Fibroblast of lung (primary cell): ENCODE measurements at regions not wholly inside any gene's neighbourhood (a gene's known extent, or its start where the extent isn't known, plus 50 kb on each side); places are given as distances from the start of the nearest gene placed in this dataset.

ENCODE experiments used
- EZH2 ChIP-seq: IDR thresholded peaks from 2 replicates; pipeline ENCODE4 v1.5.1; 2012; ENCODE audit warnings: low read length, control low read depth, mild to moderate bottlenecking; ENCODE audit errors: missing control alignments
- TF ChIP-seq, protein P1 (sequence below), 2 donors: IDR thresholded peaks in 1 of 2; conservative IDR thresholded peaks in 1 of 2; 1 replicate in 1 of 2; 2 replicates in 1 of 2; pipeline ENCODE4 v1.5.1; 2011 to 2012; ENCODE audit warnings: low read length in 2 of 2, control low read depth in 1 of 2, inconsistent platforms in 1 of 2, low read depth in 1 of 2, mild to moderate bottlenecking in 1 of 2

DNA sequence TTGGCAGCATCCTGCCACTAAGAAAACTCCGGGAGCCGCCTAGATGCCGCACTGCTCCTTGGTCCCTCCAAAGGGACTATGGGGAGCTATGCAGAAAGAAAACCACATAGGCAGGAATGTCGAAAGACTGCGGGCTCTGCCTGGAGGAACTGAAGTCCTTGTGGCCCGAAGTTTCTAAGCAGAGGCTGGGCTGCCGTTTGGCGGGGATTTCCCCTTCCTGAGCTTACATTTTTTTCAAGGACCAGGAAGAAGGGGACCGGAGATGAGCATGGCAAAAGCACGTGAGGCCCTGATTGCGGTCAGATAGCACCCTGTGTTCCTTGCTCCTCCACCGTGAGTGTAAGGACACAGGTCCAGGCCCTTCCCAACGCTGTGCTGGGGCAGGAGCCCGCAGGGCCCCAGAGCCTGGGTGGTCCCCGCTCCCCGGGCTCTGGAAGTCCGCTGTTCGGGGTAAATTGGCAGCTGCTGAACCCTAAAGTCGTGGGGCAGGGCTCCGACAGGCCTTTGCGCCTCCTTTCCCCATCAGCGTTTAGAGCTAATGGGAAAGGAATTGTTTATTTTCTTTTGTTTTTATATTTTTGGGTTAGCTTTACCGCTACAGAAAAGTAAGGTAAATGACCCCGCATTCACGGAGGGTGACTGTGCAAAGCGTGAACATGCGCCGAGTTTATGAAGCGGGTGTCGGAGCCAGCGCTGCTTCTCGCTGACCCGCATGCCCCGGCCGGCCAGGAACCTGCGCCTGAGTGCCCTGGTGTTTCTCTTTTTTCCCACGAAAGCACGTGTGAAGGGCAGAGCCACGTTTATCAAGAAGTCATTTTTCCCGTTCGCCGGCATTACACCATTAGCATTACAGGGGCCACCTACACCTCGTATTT lies 356.5 kb upstream of the ZNF32 start:
- TF ChIP-seq, protein P1, sequence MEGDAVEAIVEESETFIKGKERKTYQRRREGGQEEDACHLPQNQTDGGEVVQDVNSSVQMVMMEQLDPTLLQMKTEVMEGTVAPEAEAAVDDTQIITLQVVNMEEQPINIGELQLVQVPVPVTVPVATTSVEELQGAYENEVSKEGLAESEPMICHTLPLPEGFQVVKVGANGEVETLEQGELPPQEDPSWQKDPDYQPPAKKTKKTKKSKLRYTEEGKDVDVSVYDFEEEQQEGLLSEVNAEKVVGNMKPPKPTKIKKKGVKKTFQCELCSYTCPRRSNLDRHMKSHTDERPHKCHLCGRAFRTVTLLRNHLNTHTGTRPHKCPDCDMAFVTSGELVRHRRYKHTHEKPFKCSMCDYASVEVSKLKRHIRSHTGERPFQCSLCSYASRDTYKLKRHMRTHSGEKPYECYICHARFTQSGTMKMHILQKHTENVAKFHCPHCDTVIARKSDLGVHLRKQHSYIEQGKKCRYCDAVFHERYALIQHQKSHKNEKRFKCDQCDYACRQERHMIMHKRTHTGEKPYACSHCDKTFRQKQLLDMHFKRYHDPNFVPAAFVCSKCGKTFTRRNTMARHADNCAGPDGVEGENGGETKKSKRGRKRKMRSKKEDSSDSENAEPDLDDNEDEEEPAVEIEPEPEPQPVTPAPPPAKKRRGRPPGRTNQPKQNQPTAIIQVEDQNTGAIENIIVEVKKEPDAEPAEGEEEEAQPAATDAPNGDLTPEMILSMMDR (conservative IDR thresholded peaks at IDR 0.05 in 1 of 2, IDR thresholded peaks at IDR 0.05 in 1 of 2; ENCODE audit: low read depth in 1 of 2, low read length in 2 of 2): no peak
- TF ChIP-seq EZH2: no peak
